ENCODE measurements at regions not wholly inside any gene's neighbourhood (a gene's known extent, or its start where the extent isn't known, plus 50 kb on each side); places are given as distances from the start of the nearest gene placed in this dataset.

- DNase-seq (ENCODE audit: low read depth): no peak
Measured at GRCh38 chr11:15815246-15816195, 540.8 kb downstream of the SOX6 start.

DNA sequence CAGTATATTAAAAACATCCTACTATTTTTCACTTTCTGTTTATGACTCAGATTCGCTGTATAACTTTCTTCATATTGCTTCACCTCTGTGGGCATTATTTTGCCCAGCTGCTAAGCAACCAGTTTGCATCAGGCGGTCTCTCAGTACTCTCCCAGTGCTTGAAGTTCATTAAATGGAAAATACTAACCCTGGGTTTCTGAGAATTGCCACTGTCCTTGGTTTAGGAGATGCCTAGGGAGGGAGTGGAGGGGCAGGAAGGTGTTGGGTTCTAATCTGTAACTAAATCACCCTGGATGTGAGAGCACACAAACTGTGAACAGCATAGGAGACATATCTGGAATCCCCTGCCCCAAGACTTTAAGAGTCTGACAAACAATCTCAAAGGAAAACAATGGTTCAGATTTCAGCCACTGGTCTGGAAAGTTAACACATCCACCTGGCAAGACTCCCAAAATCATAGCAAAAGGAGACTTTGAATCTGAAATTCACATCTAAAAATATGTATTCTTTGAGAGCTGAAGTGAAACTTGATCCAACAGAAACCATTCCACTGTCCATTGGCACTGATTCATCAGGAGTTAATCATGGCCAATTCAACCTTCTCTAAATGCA, 540.0 kb downstream of the SOX6 start:
- DNase-seq (ENCODE audit: low read depth): peak; percentile 76

- DNase-seq (ENCODE audit: low read depth): peak; percentile 1
Measured at GRCh38 chr11:15817001-15817400, 539.3 kb downstream of the SOX6 start.

GRCh38 chr11:15818132-15818842, 538.1 kb downstream of the SOX6 start:
- DNase-seq (ENCODE audit: low read depth): no peak

DNA sequence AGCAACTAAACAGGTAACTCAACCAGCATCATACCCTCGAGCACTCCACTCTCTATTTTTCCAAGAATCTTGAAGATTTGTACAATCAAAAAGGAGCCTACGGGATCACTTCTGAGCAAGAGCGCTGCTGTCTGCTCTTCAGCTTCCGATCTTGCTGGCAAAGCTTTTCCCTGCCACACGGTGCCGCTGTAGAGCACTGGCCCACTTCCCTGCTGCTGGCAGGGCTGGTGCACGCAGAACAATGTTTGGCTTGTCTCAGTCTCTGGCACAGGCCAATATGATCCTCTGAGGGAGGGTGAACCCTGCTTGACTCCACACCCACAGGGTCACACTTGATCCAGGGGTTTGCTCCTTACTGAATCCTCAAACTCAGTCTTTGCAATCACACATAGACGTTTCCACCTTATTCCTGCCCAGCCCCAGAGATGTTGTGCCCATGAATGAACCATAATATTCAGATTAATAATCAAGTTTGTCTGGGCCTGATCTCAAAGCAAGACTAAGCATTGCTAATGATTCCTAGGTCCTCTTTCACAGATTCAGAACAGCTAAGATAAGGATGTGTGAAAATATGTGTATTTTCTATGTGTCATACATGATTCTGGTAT, 536.6 kb downstream of the SOX6 start:
- peak; percentile 41 for DNase-seq (ENCODE audit: low read depth)

- peak; percentile 1 for DNase-seq (ENCODE audit: low read depth)
Measured at GRCh38 chr11:15821451-15821850, 534.9 kb downstream of the SOX6 start.

DNA sequence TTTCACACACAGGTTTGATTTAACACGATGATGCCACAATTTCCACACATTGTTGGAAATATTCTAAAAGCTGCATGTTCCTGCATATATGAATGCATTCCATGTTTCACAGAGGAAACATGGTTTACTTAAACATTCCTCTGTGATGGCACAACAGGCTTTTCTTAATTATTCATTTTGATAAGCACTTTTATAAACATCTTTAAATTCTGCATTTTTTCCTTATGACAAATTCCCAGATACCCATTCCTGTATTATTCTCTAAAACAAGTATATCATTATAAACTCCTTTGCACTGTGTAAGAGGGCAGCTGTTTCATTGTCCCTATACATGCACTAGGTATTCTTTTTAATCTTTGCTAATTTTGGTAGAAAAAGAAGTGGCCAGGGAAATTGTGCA, 532.3 kb downstream of the SOX6 start:
- DNase-seq (ENCODE audit: low read depth): peak; percentile 5

DNA sequence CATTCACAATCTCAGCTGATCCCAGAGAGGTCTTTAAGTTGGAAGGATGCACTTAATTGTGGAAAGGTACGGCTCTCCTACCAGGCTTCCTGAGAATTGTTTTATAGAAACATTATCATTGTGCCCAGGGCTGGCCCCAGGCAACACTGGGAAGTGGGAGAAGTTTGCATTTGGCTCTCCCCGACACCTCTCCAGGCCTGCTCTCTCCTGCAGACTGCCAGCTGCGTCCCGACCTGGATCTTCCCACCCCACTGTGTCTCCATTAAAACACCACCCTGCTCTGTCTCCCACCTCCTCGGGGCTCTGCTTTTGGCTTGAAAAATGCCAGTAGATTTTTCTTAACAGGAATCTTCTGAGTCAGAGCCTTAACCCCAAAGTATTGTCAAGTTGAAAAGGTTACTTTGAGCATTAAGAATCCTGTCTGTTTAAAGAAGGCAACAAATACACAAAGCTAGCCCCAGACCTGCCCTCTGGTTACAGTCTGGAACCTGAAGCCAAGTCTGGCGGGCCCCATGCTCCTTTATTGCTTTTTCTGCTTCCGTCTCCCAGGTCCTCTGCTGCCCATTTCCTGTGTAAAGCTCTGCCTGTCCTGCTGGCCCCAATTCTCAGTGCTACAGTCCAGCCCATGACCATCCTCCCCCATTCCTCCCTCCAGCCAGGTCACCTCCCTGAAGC, 530.2 kb downstream of the SOX6 start:
- DNase-seq (ENCODE audit: low read depth): peak; percentile 1

GRCh38 chr11:15826826-15827225, 529.5 kb downstream of the SOX6 start:
- DNase-seq (ENCODE audit: low read depth): peak; percentile 5

DNA sequence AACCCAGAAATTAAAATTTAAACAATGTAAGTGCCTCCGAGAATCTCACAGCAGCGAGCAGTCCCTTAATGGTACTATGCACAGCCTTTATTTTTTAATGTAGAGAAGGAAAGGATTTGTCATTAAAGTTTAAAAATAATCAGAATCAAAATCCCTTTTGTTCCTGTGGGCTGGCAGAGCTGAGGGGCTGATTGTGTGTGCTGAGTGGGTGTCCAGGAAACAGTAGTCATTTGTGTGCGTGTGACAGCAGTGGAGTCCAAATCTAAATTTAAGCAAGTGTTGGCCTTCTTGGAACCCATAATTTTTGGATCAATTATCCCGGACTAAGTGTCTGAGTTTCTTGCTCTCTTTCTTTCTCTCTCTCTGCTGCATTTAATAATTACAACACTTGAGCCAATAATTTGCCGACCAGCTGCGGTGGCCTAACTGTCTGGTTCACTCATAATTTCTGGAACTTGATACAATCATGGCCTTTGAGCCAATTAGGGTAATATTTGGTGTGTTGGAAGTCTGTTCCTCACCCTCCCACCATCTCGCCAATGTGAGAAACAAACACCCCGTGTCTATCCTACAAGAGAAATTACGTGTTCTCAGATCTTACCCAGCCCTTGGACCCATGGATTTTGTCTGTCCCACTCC, 528.0 kb downstream of the SOX6 start:
- no peak for DNase-seq (ENCODE audit: low read depth)

GRCh38 chr11:15829312-15829711, 527.0 kb downstream of the SOX6 start:
- DNase-seq (ENCODE audit: low read depth): no peak

DNA sequence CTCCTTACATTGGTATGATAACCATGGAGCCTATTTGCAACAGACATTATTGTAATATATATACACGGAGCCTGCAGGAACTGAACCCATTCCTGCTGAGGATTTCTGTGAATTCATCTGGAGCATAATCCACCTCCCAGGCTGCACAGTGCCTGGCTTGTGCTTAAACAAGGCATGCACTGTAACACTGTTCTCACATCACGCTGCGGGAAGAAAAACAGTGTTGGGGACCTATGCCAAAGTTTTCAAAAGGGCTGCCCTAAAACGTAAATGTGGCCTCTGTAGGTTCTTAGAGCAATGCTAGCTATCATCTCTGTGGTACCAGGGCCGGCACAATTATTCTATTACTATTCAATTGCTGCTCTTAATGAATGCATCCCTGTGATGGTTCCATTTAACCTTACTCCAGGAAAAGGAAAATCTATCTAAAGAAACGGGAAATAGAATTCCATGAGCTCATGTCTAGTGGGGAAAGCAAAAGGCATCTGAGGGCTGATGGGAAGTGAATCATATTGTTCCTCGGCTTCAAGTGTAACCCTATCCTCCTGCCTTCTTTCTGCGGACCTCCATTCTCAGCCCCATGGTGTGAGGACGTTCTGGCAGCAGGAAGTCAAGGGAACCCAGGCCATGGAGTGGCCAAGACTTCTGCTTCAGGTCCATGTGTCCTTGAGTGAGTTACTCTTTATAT, 525.5 kb downstream of the SOX6 start:
- no peak for DNase-seq (ENCODE audit: low read depth)

DNA sequence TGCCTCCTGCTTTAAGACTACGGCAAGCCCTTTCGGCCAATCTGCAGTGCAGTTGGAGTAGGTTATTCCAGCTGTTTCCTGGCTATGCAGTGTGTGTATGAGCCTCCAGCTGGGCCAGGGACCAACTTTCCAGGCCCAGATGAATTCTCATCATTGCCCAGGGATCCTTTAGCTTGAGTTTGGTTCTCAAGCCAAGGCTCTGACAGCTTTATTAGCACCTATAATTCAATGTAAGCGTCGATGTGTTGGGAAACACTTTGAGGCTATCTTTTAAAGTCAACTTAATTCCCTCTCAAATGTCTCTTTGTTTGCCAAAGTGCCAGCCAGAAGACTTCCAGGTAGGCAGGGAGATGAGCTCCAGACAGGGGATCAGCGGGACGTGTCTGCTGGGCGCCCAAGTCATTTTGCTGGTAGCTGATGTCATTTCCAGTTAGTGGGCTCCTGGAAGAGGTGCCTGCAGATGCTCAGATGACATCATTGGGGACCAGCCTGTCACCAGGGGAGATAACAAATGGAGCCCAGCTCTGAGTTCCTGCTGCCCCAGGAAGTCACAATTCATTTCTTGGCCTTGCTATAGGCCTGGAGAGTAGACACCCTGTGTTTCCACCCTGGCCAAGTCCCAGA, 520.4 kb downstream of the SOX6 start:
- DNase-seq (ENCODE audit: low read depth): no peak

- DNase-seq (ENCODE audit: low read depth): no peak
Measured at GRCh38 chr11:15836795-15837194, 519.6 kb downstream of the SOX6 start.

DNA sequence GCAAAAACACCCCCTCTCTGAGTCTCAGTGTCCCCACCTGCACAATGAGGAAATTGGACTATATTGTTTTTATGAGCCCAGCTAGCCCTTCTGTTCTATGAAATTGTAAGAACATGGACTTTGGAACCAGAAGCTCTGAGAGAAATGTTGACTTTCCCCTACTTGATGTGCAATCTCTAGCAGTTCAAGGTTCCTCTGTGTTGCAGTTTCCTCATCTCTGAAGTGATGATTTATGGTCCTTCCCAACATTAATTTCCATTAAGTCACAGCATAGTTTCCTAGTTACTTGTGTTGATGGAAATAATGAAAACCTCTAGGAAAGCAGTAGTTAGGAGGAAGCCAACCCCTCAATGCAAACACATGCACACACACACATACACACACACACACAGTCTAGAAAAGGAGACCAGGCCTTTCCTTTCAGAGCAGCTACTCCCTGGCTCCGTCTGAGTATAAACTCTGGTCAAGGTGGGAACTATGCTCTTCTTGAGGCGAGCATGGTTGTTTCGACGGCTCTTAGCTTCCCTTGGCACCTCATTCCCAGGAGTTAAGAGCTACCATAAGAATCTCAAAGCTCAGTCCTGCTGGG, 518.4 kb downstream of the SOX6 start:
- no peak for DNase-seq (ENCODE audit: low read depth)

GRCh38 chr11:15839061-15839460, 517.3 kb downstream of the SOX6 start:
- DNase-seq (ENCODE audit: low read depth): no peak

DNA sequence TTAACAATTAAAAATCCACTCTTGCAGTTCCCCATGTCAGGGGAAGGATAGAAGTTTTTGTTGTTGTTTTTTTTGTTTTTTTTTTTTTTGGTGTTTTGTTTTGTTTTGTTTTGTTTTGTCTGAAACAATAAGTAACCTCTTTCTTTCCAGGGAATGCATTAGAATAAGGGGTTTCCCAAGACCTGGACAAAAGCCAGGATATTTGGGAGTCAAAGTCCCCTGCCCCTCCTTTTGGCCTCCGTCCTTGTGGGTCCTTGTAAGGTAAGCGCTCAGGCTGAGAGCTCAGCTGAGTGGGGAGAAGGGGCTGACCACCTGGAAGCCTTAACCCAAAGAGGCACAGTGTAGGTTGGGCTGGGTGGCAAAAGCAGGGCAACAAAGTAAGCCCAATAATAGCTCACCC, 515.4 kb downstream of the SOX6 start:
- DNase-seq (ENCODE audit: low read depth): no peak

GRCh38 chr11:15841931-15842740, 514.2 kb downstream of the SOX6 start:
- DNase-seq (ENCODE audit: low read depth): no peak

DNA sequence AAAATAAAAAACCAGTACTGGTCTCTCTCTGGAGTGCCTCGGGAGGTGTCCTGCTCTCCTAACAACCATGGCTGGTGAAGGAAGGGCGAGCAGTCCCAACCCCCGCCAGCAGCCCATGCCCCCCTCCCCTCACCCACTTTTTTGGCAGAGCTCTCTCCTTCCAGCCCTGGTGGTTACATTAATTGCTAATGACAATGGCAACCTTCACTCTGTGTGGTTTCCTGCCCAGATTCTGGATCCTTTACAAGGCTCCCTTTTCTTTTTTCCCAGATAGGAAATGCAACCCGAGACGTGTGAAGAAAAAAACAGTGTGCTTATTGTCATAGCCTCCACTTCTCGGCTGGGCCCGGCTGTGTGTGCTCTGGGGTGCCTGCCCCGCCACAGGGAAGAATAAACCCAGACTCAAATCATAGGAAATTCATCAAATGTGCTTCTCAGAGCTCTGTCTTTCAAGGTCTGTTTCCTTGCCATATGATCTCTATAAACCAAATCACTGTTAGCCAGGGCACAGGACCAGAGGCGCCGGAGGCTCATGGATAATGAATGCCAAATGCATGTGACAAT, 513.0 kb downstream of the SOX6 start:
- DNase-seq (ENCODE audit: low read depth): no peak
